ENCODE measurements at regions not wholly inside any gene's neighbourhood (a gene's known extent, or its start where the extent isn't known, plus 50 kb on each side); places are given as distances from the start of the nearest gene placed in this dataset.

GRCh38 chr5:60473654-60474053 is 226.3 kb downstream of the DEPDC1B start (continued):
- TF ChIP-seq POGK (CRISPR knock-in tag; conservative IDR thresholded peaks at IDR 0.05), result no peak
- TF ChIP-seq SP4 (CRISPR knock-in tag; IDR thresholded peaks at IDR 0.05), result no peak
- TF ChIP-seq ZSCAN29 (CRISPR knock-in tag; conservative IDR thresholded peaks at IDR 0.05), result no peak
- TF ChIP-seq ZBTB10 (CRISPR knock-in tag; IDR thresholded peaks at IDR 0.05; ENCODE audit: borderline replicate concordance), result no peak
- TF ChIP-seq SSRP1 (CRISPR knock-in tag; IDR thresholded peaks at IDR 0.05), result no peak
- no peak for TF ChIP-seq USF2 (IDR thresholded peaks at IDR 0.05; ENCODE audit: low read depth, low read length)
- TF ChIP-seq USF2 (CRISPR knock-in tag; IDR thresholded peaks at IDR 0.05; ENCODE audit: borderline replicate concordance), result no peak
- TF ChIP-seq ZNF33B (CRISPR knock-in tag; IDR thresholded peaks at IDR 0.05), result no peak
- TF ChIP-seq ZNF343 (CRISPR knock-in tag; IDR thresholded peaks at IDR 0.05), result no peak
- no peak; the same call in 1 of the 2 replicates for TF ChIP-seq ETV5 (CRISPR knock-in tag; IDR thresholded peaks at IDR 0.05; ENCODE audit: borderline replicate concordance)
- TF ChIP-seq NPAS2 (CRISPR knock-in tag; IDR thresholded peaks at IDR 0.05; ENCODE audit: borderline replicate concordance), result no peak
- TF ChIP-seq XBP1 (CRISPR knock-in tag; IDR thresholded peaks at IDR 0.05), result no peak
- no peak for TF ChIP-seq NAIF1 (CRISPR knock-in tag; IDR thresholded peaks at IDR 0.05; ENCODE audit: borderline replicate concordance)
- TF ChIP-seq TFDP1 (CRISPR knock-in tag; IDR thresholded peaks at IDR 0.05; ENCODE audit: borderline replicate concordance), result peak; percentile 50; the same call in 1 of the 2 replicates
- peak; percentile 15; the same call in 1 of the 2 replicates for TF ChIP-seq HNF1A (IDR thresholded peaks at IDR 0.05; ENCODE audit: low read depth)
- TF ChIP-seq HNF1A (CRISPR knock-in tag; IDR thresholded peaks at IDR 0.05; ENCODE audit: borderline replicate concordance), result no peak
- no peak for TF ChIP-seq ZNF530 (CRISPR knock-in tag; IDR thresholded peaks at IDR 0.05; ENCODE audit: low read depth)
- TF ChIP-seq NR2F6 (IDR thresholded peaks at IDR 0.05), result peak; percentile 92
- TF ChIP-seq NR2F6 (CRISPR knock-in tag; IDR thresholded peaks at IDR 0.05), result peak; percentile 90
- peak; percentile 71 for TF ChIP-seq RARA (CRISPR knock-in tag; IDR thresholded peaks at IDR 0.05)
